Colonic mucosa (tissue), 4 donors: ENCODE measurements at regions not wholly inside any gene's neighbourhood (a gene's known extent, or its start where the extent isn't known, plus 50 kb on each side); places are given as distances from the start of the nearest gene placed in this dataset.

ENCODE experiments used
- DNase-seq: peaks from one replicate; pipeline ENCODE4 v3.0.0-alpha.2; 2020
- H3K27ac ChIP-seq: fragments of 200-600 bp; one replicate; pipeline ENCODE4 v1.8.0; 2021
- H3K27me3 ChIP-seq: fragments of 200-600 bp; one replicate; pipeline ENCODE4 v1.8.0; 2021
- H3K36me3 ChIP-seq: fragments of 200-600 bp; one replicate; pipeline ENCODE4 v1.8.0; 2021
- H3K4me1 ChIP-seq: fragments of 200-600 bp; one replicate; pipeline ENCODE4 v1.8.0; 2021; ENCODE audit warnings: mild to moderate bottlenecking
- H3K4me3 ChIP-seq: fragments of 200-600 bp; one replicate; pipeline ENCODE4 v1.8.0; 2021
- H3K9ac ChIP-seq, 2 donors: one replicate each; pipeline ENCODE4 v1.7.0; 2013; ENCODE audit warnings: control low read depth in 2 of 2, low read depth in 2 of 2, low read length in 2 of 2
- H3K9me3 ChIP-seq: fragments of 200-600 bp; one replicate; pipeline ENCODE4 v1.8.0; 2021
- intact Hi-C: fragments of 100-400 bp; cut with DNase I; formaldehyde crosslinking; loops from one replicate; pipeline ENCODE4 v1.14.1; 2022
- TF ChIP-seq, protein P1 (sequence below): fragments of 200-600 bp; IDR thresholded peaks from one replicate; pipeline ENCODE4 v1.8.0; 2022; ENCODE audit warnings: antibody characterized with exemption, mild to moderate bottlenecking
- donor health status: healthy.
- donor health status: DM: no; HTN: no; CAD: no.
- donor health status: DM: no; HTN: no; CAD: no.

DNA sequence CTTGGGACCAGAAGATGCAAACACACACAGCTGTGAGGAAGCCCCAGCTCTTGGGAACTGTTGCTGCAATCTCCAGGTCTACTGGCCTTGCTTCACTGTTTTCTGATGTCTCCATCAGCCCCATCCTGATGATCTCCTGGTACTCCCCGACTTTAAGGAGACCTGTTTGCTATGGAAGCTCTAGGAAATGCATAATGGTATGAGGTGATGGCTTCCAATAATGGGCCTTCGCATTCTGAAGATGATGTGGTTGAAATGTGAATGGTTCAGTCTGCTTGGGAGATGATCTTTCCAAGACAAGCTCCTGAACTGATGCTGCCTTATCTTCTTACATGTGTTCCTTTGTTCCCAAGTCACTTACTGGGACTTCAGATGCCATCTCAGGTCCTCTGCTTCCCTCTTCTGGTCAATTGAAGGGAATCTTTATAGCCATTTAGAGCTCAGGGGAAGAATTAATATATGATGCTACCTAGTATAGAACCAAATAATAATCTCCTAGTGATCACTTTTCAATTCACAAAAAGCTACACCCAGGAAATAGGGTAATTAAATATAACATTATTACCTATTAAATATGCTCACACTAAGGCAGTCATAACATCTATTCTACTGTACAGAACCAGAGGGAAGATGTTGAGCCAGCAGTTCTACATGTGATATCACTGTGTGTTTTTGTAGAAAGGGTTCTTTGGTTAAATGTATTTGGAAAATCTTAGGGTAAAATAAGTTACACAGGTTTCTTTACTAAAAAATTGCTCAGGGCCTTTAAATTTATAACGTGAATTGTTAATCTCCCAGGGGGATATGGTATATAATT is 73.9 kb upstream of the VTCN1 start:
- Histone ChIP-seq H3K27me3 (no peaks in the 10 kb centered on the region), H3K4me3 (no peak overlapping the region), H3K9ac (no peak overlapping the region), H3K36me3 (no peaks in the 10 kb centered on the region), H3K9me3 (no peaks in the 10 kb centered on the region), H3K27ac (no peak overlapping the region), H3K4me1 (no peaks in the 10 kb centered on the region)
- TF ChIP-seq, protein P1, sequence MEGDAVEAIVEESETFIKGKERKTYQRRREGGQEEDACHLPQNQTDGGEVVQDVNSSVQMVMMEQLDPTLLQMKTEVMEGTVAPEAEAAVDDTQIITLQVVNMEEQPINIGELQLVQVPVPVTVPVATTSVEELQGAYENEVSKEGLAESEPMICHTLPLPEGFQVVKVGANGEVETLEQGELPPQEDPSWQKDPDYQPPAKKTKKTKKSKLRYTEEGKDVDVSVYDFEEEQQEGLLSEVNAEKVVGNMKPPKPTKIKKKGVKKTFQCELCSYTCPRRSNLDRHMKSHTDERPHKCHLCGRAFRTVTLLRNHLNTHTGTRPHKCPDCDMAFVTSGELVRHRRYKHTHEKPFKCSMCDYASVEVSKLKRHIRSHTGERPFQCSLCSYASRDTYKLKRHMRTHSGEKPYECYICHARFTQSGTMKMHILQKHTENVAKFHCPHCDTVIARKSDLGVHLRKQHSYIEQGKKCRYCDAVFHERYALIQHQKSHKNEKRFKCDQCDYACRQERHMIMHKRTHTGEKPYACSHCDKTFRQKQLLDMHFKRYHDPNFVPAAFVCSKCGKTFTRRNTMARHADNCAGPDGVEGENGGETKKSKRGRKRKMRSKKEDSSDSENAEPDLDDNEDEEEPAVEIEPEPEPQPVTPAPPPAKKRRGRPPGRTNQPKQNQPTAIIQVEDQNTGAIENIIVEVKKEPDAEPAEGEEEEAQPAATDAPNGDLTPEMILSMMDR, result peak; percentile 41
- peak; percentile 19 for DNase-seq
- intact Hi-C loops, result loop anchor here (5.0 kb wide), 1 partner anchor 217 kb away; no protein-coding TSS in a partner anchor

- intact Hi-C loops, result no loop called here
These were observed 67.8 kb upstream of the VTCN1 start for GRCh38 chr1:117278531-117278930.

DNA sequence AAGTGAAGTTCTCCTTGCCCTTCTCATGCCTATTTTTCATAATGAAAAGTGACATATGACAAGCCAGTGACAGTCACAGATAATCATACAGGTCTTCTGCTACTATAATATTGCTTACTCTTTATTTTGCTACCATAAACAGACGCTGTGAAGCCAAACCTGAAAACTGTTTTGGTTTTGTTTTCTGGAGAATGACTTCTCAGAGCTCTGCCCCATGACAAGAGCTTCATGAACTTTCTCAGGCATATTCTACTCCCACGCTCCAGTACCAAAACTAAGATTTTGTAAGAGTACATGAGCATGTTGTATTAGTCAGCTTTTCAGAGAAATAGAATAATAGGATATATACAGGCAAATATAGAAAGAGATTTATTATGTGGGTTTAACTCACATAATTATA is 64.3 kb upstream of the VTCN1 start:
- no peaks in the 10 kb centered on the region for H3K36me3 ChIP-seq
- intact Hi-C loops, result no loop called here
- no peak for DNase-seq
- TF ChIP-seq, protein P1, result no peak
- no peak overlapping the region for H3K4me3 ChIP-seq
- no peak overlapping the region for H3K9ac ChIP-seq
- H3K27ac ChIP-seq, result no peak overlapping the region
- H3K9me3 ChIP-seq, result no peaks in the 10 kb centered on the region
- no peaks in the 10 kb centered on the region for H3K4me1 ChIP-seq
- H3K27me3 ChIP-seq, result no peaks in the 10 kb centered on the region

More at GRCh38 chr1:117278531-117278930, 67.8 kb upstream of the VTCN1 start:
- Histone ChIP-seq H3K4me1 (no peaks in the 10 kb centered on the region), H3K9me3 (no peaks in the 10 kb centered on the region), H3K9ac (no peak overlapping the region), H3K27ac (no peak overlapping the region), H3K36me3 (no peaks in the 10 kb centered on the region), H3K4me3 (no peak overlapping the region), H3K27me3 (no peaks in the 10 kb centered on the region)
- DNase-seq, result no peak
- TF ChIP-seq, protein P1, result no peak

- H3K27ac ChIP-seq, result no peak overlapping the region
- intact Hi-C loops, result no loop called here
- DNase-seq, result no peak
- H3K4me1 ChIP-seq, result no peaks in the 10 kb centered on the region
- H3K9ac ChIP-seq, result no peak overlapping the region
- no peak overlapping the region for H3K4me3 ChIP-seq
- H3K36me3 ChIP-seq, result no peaks in the 10 kb centered on the region
- TF ChIP-seq, protein P1, result no peak
- H3K27me3 ChIP-seq, result no peaks in the 10 kb centered on the region
- no peaks in the 10 kb centered on the region for H3K9me3 ChIP-seq
These were observed 61.2 kb upstream of the VTCN1 start for GRCh38 chr1:117271959-117272358.

- H3K4me1 ChIP-seq, result no peaks in the 10 kb centered on the region
- no peak overlapping the region for H3K27ac ChIP-seq
- H3K36me3 ChIP-seq, result no peaks in the 10 kb centered on the region
- DNase-seq, result no peak
- H3K27me3 ChIP-seq, result no peaks in the 10 kb centered on the region
- H3K9ac ChIP-seq, result no peak overlapping the region
- no peak overlapping the region for H3K4me3 ChIP-seq
- TF ChIP-seq, protein P1, result no peak
- intact Hi-C loops, result no loop called here
- no peaks in the 10 kb centered on the region for H3K9me3 ChIP-seq
These were observed 60.4 kb upstream of the VTCN1 start for GRCh38 chr1:117271129-117271528.
